ENCODE measurements at regions not wholly inside any gene's neighbourhood (a gene's known extent, or its start where the extent isn't known, plus 50 kb on each side); places are given as distances from the start of the nearest gene placed in this dataset.

GRCh38 chr9:135036861-135037465 is 50.5 kb upstream of the OLFM1 start:
- no peaks in the 10 kb centered on the region for H3K27me3 ChIP-seq
- whole genome bisulfite sequencing, 2 donors: 71 to 77% methylated on average over 7 of the region's 9 CpGs
- H3K36me3 ChIP-seq: no peaks in the 10 kb centered on the region
- intact Hi-C loops (cut with DNase I): no loop called here
- TF ChIP-seq CTCF (IDR thresholded peaks at IDR 0.05): no peak
- no peaks in the 10 kb centered on the region for H3K9me3 ChIP-seq
- no peak for DNase-seq
- H3K4me1 ChIP-seq: no peaks in the 10 kb centered on the region
- H3K27ac ChIP-seq: no peak overlapping the region
- H3K4me3 ChIP-seq (replicated peaks in 1 of 3): no peak overlapping the region

GRCh38 chr9:135037521-135038250 is 49.8 kb upstream of the OLFM1 start:
- H3K9me3 ChIP-seq: no peaks in the 10 kb centered on the region
- DNase-seq: no peak
- no peaks in the 10 kb centered on the region for H3K4me1 ChIP-seq
- no peak for TF ChIP-seq CTCF (IDR thresholded peaks at IDR 0.05)
- TF ChIP-seq POLR2A (IDR thresholded peaks at IDR 0.05): no peak
- H3K27ac ChIP-seq: no peak overlapping the region
- no peaks in the 10 kb centered on the region for H3K27me3 ChIP-seq
- WGBS, 2 donors: 75 to 78% methylated on average over 20 of the region's 20 CpGs
- intact Hi-C loops (cut with DNase I): no loop called here
- H3K36me3 ChIP-seq: no peaks in the 10 kb centered on the region
- no peak overlapping the region for H3K4me3 ChIP-seq (replicated peaks in 1 of 3)
